GM12878 (cell line): ENCODE measurements at regions not wholly inside any gene's neighbourhood (a gene's known extent, or its start where the extent isn't known, plus 50 kb on each side); places are given as distances from the start of the nearest gene placed in this dataset.

Experiments used
- ATAC-seq: fragments of 200-7000 bp; cut with Tn5 transposase; 3 replicates; pipeline ENCODE4 v1.9.1; 2020; ENCODE audit warnings: mild to moderate bottlenecking, moderate library complexity
- BruUV-seq: library from RNA; stranded (reverse); fragments of 400-500 nt; replicated peaks from 2 replicates; lab custom pipeline; 2021; lab: Mats Ljungman, UMichigan
- CTCF ChIA-PET: fragments of 300-600 bp; sonication (Branson Sonifier 250); formaldehyde crosslinking; extraction: SDS; loops from one replicate; lab custom pipeline; 2021; ENCODE audit warnings: inconsistent platforms; lab: Yijun Ruan, JAX
- POLR2A ChIA-PET: fragments of 350-600 bp; formaldehyde crosslinking; extraction: SDS; loops from one replicate; lab custom pipeline; 2021; ENCODE audit warnings: inconsistent platforms; lab: Charles Lee
- RAD21 ChIA-PET: fragments of 300-600 bp; sonication (Branson Sonifier 250); formaldehyde crosslinking; loops from one replicate; lab custom pipeline; 2023; ENCODE audit warnings: antibody characterized with exemption; ENCODE audit not compliant: unreplicated experiment; lab: Charles Lee
- SMC1A ChIA-PET: fragments of 300-600 bp; sonication (Branson Sonifier 250); formaldehyde crosslinking; loops from one replicate; lab custom pipeline; 2023; ENCODE audit not compliant: unreplicated experiment, uncharacterized antibody; lab: Charles Lee
- DNase-seq: peaks from one replicate; pipeline ENCODE4 v3.0.0-alpha.2; 2011; ENCODE audit warnings: low read depth, low spot score
- FAIRE-seq: peaks from 3 replicates; lab custom pipeline; 2011; peaks lifted over from hg19 to GRCh38; lab: Jason Lieb, UNC
- H2AFZ ChIP-seq: 2 replicates; pipeline ENCODE4 v1.6.0; 2011; ENCODE audit warnings: low read depth, low read length, control low read depth; ENCODE audit not compliant: control insufficient read depth
- H3K27ac ChIP-seq: 2 replicates; pipeline ENCODE4 v1.5.1; 2011; ENCODE audit warnings: control low read depth; ENCODE audit not compliant: control insufficient read depth, insufficient read depth
- H3K27me3 ChIP-seq, 2 experiments: replicated peaks in 1 of 2; 2 replicates each; pipeline versions ENCODE4 v1.6.0 to v1.6.1; 2011; ENCODE audit warnings: low read length in 1 of 2; ENCODE audit not compliant: control insufficient read depth in 2 of 2, insufficient read depth in 2 of 2
- H3K36me3 ChIP-seq, 2 experiments: 2 replicates each; pipeline ENCODE4 v1.5.1; 2011; ENCODE audit warnings: low read length in 1 of 2; ENCODE audit not compliant: control insufficient read depth in 2 of 2, insufficient read depth in 2 of 2
- H3K4me1 ChIP-seq: 2 replicates; pipeline ENCODE4 v1.6.1; 2011; ENCODE audit warnings: mild to moderate bottlenecking, low read length, moderate library complexity, mixed read lengths; ENCODE audit not compliant: control insufficient read depth, insufficient read depth
- H3K4me2 ChIP-seq: 2 replicates; pipeline ENCODE4 v1.6.0; 2011; ENCODE audit warnings: control low read depth; ENCODE audit not compliant: control insufficient read depth, insufficient read depth
- H3K4me3 ChIP-seq: fragments of 200-600 bp; sonication (generic); 2 replicates; pipeline ENCODE4 v1.5.1; 2016
- H3K79me2 ChIP-seq: 2 replicates; pipeline ENCODE4 v1.6.0; 2011; ENCODE audit warnings: low read length; ENCODE audit not compliant: control insufficient read depth, insufficient read depth
- H3K9ac ChIP-seq: 2 replicates; pipeline ENCODE4 v1.8.0; 2011; ENCODE audit warnings: low read length, control low read depth, mixed read lengths; ENCODE audit not compliant: control insufficient read depth, insufficient read depth
- H3K9me3 ChIP-seq: replicated peaks from 3 replicates; pipeline ENCODE4 v1.5.1; 2011; ENCODE audit warnings: mild to moderate bottlenecking, low read length; ENCODE audit not compliant: control insufficient read depth, insufficient read depth
- H4K20me1 ChIP-seq: 2 replicates; pipeline ENCODE4 v1.6.0; 2011; ENCODE audit not compliant: control insufficient read depth, insufficient read depth
- CREB1 ChIP-seq: IDR thresholded peaks from 2 replicates; pipeline ENCODE4 v1.6.1; 2012; ENCODE audit warnings: low read depth, mild to moderate bottlenecking, inconsistent platforms
- CTCF ChIP-seq, 3 experiments: IDR thresholded peaks in 2 of 3; conservative IDR thresholded peaks in 1 of 3; 2 replicates each; pipeline ENCODE4 v1.5.1; 2011; ENCODE audit warnings: low read depth in 3 of 3, low read length in 3 of 3, mild to moderate bottlenecking in 3 of 3, control low read depth in 2 of 3, moderate library complexity in 2 of 3, inconsistent platforms in 1 of 3, mixed read lengths in 1 of 3; ENCODE audit not compliant: control insufficient read depth in 2 of 3, insufficient read depth in 1 of 3; ENCODE audit errors: extremely low read depth in 1 of 3
- CUX1 ChIP-seq: IDR thresholded peaks from 2 replicates; pipeline ENCODE4 v1.6.1; 2012; ENCODE audit warnings: improper control_type of control experiment, low read depth, low read length; ENCODE audit not compliant: insufficient replicate concordance
- FOXK2 ChIP-seq: fragments of 450-650 bp; IDR thresholded peaks from 2 replicates; pipeline ENCODE4 v1.6.1; 2017; ENCODE audit warnings: mild to moderate bottlenecking, moderate library complexity
- IKZF1 ChIP-seq: fragments of 450-650 bp; conservative IDR thresholded peaks from 2 replicates; pipeline ENCODE4 v1.6.1; 2017; ENCODE audit warnings: antibody characterized with exemption, mild to moderate bottlenecking
- MTA2 ChIP-seq: fragments of 450-650 bp; IDR thresholded peaks from 2 replicates; pipeline ENCODE4 v1.6.1; 2016; ENCODE audit warnings: low read depth, mild to moderate bottlenecking, moderate library complexity
- NFXL1 ChIP-seq: fragments of 450-650 bp; IDR thresholded peaks from 2 replicates; pipeline ENCODE4 v1.6.1; 2017; ENCODE audit warnings: antibody characterized with exemption, mild to moderate bottlenecking, borderline replicate concordance
- NR2C2 ChIP-seq: IDR thresholded peaks from 2 replicates; pipeline ENCODE4 v1.6.1; 2011; ENCODE audit warnings: borderline replicate concordance, low read depth; ENCODE audit not compliant: control insufficient read depth, insufficient read length
- POLR2AphosphoS5 ChIP-seq: IDR thresholded peaks from 2 replicates; pipeline ENCODE4 v1.6.1; 2011; ENCODE audit warnings: mild to moderate bottlenecking, low read length, inconsistent platforms
- SMAD1 ChIP-seq: fragments of 450-650 bp; IDR thresholded peaks from 2 replicates; pipeline ENCODE4 v1.6.1; 2018; ENCODE audit warnings: mild to moderate bottlenecking, low read depth; ENCODE audit not compliant: partially characterized antibody
- WGBS: methylation state at CpG from one replicate; pipeline ENCODE4 v1.1.6; 2016; ENCODE audit warnings: low lambda C conversion rate; ENCODE audit not compliant: insufficient replicate concordance, insufficient coverage; ENCODE audit errors: missing lambda C conversion rate; 5-methylcytosine and 5-hydroxymethylcytosine counted together
- in situ Hi-C: fragments of 300-500 bp; cut with MboI; formaldehyde crosslinking; loops from 9 replicates; pipeline ENCODE4 v1.14.3; 2018; ENCODE audit warnings: mixed read lengths
- intact Hi-C: fragments of 100-400 bp; cut with micrococcal nuclease; formaldehyde crosslinking; loops from one replicate; pipeline ENCODE4 v1.14.2; 2022; ENCODE audit not compliant: unreplicated experiment
- TF ChIP-seq, protein P1 (sequence below): IDR thresholded peaks from 2 replicates; pipeline ENCODE4 v1.6.1; 2012; ENCODE audit warnings: low read depth, low read length, improper control_type of control experiment

DNA sequence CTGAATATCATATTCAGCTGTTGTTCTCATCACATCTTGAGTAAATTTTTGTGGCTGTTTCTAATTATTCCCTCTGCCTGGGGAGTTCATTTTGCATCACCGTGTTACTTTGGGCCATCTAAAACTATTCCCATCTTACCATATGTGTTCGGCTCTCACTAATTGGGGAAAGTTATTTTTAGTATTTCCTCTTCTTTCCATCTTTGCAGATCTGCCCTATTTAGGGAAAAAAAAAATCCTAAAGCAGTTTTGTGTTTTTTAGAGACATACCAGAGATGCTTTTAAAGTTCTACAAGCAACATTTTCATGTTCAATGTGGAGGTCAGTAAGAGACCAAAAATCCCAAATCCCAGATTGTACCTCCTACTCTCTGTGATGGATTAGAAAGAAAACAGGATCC, 111.3 kb upstream of the NDUFV2 start:
- intact Hi-C loops (no loop called here), in situ Hi-C loops (loop anchor here (10.0 to 25.0 kb wide), 2 partner anchors 164 to 504 kb away; no protein-coding TSS in a partner anchor)
- TF ChIP-seq CREB1 = no peak
- TF ChIP-seq, protein P1, sequence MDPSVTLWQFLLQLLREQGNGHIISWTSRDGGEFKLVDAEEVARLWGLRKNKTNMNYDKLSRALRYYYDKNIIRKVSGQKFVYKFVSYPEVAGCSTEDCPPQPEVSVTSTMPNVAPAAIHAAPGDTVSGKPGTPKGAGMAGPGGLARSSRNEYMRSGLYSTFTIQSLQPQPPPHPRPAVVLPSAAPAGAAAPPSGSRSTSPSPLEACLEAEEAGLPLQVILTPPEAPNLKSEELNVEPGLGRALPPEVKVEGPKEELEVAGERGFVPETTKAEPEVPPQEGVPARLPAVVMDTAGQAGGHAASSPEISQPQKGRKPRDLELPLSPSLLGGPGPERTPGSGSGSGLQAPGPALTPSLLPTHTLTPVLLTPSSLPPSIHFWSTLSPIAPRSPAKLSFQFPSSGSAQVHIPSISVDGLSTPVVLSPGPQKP = no peak
- no peak for TF ChIP-seq SMAD1
- no peak for TF ChIP-seq NFXL1
- TF ChIP-seq MTA2 = no peak
- TF ChIP-seq POLR2AphosphoS5 = no peak
- TF ChIP-seq NR2C2 = no peak
- no peak for TF ChIP-seq FOXK2
- no peak for TF ChIP-seq CTCF (IDR thresholded peaks at IDR 0.05 in 2 of 3, conservative IDR thresholded peaks at IDR 0.05 in 1 of 3; ENCODE audit: control insufficient read depth in 2 of 3, extremely low read depth in 1 of 3, insufficient read depth in 1 of 3, low read depth in 3 of 3, low read length in 3 of 3)
- no peak for TF ChIP-seq CUX1
- TF ChIP-seq IKZF1 = no peak
- FAIRE-seq = no peak
- ChIA-PET CTCF (interaction anchor here (1.0 to 2.5 kb wide), 3 partner anchors 9 to 338 kb away, joined by 5 to 11 read pairs (median 5); no protein-coding TSS in a partner anchor), POLR2A (no interaction called here), SMC1A (interaction anchor here (0.9 to 1.6 kb wide), 5 partner anchors 9 to 210 kb away, joined by 3 to 6 read pairs (median 3); no protein-coding TSS in a partner anchor), RAD21 (no interaction called here)
- H4K20me1 ChIP-seq = no peaks in the 10 kb centered on the region
- H3K27me3 ChIP-seq = no peaks in the 10 kb centered on the region
- H2AFZ ChIP-seq = no peak overlapping the region
- DNase-seq = no peak
- H3K9me3 ChIP-seq = no peaks in the 10 kb centered on the region
- H3K36me3 ChIP-seq = no peaks in the 10 kb centered on the region
- 47% methylated on average over 2 of the region's 2 CpGs for WGBS
- no peak for ATAC-seq
- no peak overlapping the region for H3K4me3 ChIP-seq
- no TSS peak for BruUV-seq
- peaks cover 3% of the 10 kb centered on the region for H3K4me1 ChIP-seq
- H3K79me2 ChIP-seq = no peaks in the 10 kb centered on the region
- no peak overlapping the region for H3K27ac ChIP-seq
- no peak overlapping the region for H3K9ac ChIP-seq
- no peak overlapping the region for H3K4me2 ChIP-seq
